GM18507 (cell line): ENCODE measurements at regions not wholly inside any gene's neighbourhood (a gene's known extent, or its start where the extent isn't known, plus 50 kb on each side); places are given as distances from the start of the nearest gene placed in this dataset.
"Not testable (repeated sequence)": the region's sequence is repeated elsewhere in the genome, so short reads cannot be mapped to it uniquely, and the experiment has no call there.

Experiments used
- DNase-seq: peaks from one replicate; pipeline ENCODE4 v3.0.0; 2011; ENCODE audit warnings: low read depth; ENCODE audit not compliant: insufficient read length; ENCODE audit errors: extremely low spot score
- FAIRE-seq: peaks from 2 replicates; lab custom pipeline; 2011; peaks lifted over from hg19 to GRCh38; lab: Jason Lieb, UNC

DNA sequence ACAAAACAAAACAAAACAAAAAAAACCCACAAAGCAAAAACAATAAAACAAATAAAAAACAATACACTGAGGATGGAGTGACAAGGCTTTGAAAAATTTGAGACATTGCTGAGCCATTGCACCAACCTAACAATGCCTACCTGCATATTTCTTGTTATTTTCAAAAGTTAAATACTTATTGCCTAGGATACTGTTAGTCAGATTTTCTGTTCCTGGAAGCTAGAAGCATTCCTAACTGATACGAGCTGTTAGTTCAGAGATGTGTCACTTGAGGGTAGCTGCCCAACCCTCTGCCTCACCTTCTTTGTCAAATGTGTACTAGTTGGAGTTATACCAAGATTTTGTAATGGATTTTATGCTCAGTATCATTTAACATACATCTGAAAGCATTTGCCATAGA, 187.2 kb downstream of the TXNL1 start:
- DNase-seq: no peak
- FAIRE-seq: no peak

GRCh38 chr18:56448751-56449150, 189.6 kb downstream of the TXNL1 start:
- FAIRE-seq (no peak), DNase-seq (no peak)

GRCh38 chr18:56445422-56445821, 193.0 kb downstream of the TXNL1 start:
- no peak for DNase-seq
- no peak for FAIRE-seq

DNA sequence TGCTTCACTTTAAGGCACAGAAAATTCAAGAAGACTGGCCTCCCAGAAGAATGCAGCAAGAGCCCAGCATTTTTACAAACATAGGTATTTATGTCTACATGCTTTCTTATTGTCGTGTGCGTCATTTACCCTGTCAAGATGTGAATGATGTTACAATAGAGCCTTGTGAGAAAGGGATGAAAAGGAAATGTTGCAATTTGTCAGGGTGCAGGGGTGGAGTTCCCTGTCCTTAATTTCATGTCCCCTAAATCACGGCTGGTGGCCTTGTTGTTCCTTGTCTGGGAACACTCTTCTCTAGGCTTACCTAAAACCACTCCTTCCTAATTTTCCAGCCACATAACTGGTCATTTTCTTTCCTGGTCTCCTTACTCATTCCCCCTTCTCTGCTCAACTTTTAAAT, 194.2 kb downstream of the TXNL1 start:
- FAIRE-seq: no peak
- no peak for DNase-seq

- FAIRE-seq (no peak), DNase-seq (no peak)
Measured at GRCh38 chr18:56443166-56443907, 195.1 kb downstream of the TXNL1 start.

GRCh38 chr18:56438480-56438879, 199.9 kb downstream of the TXNL1 start:
- not testable (repeated sequence) for DNase-seq, FAIRE-seq

GRCh38 chr18:56436651-56437050, 201.7 kb downstream of the TXNL1 start:
- FAIRE-seq (no peak), DNase-seq (no peak)

DNA sequence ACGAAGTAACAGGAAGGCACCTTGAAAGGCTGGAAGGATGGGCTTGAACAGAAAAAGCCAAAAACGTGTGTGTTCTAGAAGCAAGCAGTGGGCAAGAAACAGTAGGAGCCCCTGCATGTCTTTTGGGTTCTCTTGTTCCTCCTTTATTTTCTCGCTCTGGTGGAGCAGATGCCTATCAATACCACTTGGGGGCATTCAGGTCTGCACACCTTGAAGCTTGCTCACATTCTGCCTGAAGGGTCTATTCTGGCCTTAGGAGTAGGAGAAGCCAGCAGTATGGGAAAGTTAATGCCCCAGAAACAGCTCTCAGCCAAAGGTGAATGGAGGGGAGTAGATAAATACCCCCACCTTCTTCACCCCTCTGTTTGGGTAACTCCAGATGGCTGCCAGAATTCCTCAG, 204.5 kb downstream of the TXNL1 start:
- FAIRE-seq: no peak
- no peak for DNase-seq

- FAIRE-seq: no peak
- no peak for DNase-seq
Measured at GRCh38 chr18:56431551-56431950, 206.8 kb downstream of the TXNL1 start.

DNA sequence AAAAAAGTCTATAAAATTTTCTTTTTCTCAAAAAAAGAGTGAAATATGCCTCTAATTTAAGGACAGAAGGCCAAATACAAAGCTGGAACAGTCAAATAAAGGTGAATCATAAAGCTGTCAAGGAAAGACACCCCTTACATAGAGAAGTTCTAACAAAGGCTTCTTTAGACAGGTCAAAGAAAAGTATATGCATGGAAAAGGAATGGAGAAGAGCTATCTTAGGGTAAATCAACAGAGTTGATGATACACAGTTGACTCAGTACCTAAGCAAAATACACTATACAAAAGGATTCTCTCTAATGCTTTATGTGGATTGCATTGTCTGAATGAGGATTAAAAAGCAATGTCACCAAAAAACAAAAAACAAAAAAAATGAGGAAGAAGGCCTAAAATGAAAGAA, 214.8 kb downstream of the TXNL1 start:
- FAIRE-seq: no peak
- no peak for DNase-seq

- DNase-seq: no peak
- FAIRE-seq: no peak
Measured at GRCh38 chr18:56421647-56422046, 216.7 kb downstream of the TXNL1 start.

GRCh38 chr18:56420868-56421267, 217.5 kb downstream of the TXNL1 start:
- DNase-seq, FAIRE-seq: not testable (repeated sequence)

DNA sequence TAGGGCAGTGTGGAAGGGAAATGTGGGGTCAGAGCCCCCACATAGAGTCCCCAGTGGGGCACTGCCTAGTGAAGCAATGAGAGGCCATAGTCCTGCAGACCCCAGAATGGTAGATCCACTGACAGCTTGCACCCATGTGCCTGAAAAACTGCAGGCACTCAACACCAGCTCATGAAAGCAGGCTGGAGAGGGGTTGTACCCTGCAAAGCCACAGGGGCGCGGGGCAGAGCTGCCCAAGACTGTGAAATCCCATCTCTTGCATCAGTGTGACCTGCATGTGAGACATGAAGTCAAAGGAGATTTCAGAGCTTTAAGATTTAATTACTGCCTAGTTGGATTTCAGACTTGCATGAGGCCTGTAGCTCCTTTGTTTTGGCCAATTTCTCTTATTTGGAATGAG, 224.0 kb downstream of the TXNL1 start:
- FAIRE-seq (no peak), DNase-seq (no peak)

GRCh38 chr18:56413862-56414261, 224.5 kb downstream of the TXNL1 start:
- DNase-seq: no peak
- FAIRE-seq: no peak

DNA sequence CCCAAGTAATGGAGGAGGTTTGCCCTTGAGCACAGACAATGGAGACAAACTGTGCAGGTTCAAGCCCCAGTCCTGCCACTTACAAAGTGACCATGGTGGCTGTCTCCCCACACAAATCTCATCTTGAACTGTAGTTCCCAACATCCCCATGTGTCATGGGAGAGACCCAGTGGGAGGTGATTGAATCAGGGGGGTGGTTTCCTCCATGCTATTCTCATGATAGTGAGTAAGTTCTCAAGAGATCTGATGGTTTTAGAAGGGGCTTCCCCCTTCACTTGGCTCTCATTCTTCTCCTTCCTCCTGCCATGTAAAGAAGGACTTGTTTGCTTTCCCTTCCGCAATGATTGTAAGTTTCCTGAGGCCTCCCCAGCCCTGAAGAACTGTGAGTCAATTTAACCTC, 225.4 kb downstream of the TXNL1 start:
- FAIRE-seq (no peak), DNase-seq (no peak)

- FAIRE-seq: no peak
- DNase-seq: no peak
Measured at GRCh38 chr18:56409736-56410135, 228.7 kb downstream of the TXNL1 start.

- FAIRE-seq: no peak
- DNase-seq: no peak
Measured at GRCh38 chr18:56407646-56408180, 230.7 kb downstream of the TXNL1 start.

GRCh38 chr18:56402872-56403516, 235.4 kb downstream of the TXNL1 start:
- FAIRE-seq (no peak), DNase-seq (no peak)

DNA sequence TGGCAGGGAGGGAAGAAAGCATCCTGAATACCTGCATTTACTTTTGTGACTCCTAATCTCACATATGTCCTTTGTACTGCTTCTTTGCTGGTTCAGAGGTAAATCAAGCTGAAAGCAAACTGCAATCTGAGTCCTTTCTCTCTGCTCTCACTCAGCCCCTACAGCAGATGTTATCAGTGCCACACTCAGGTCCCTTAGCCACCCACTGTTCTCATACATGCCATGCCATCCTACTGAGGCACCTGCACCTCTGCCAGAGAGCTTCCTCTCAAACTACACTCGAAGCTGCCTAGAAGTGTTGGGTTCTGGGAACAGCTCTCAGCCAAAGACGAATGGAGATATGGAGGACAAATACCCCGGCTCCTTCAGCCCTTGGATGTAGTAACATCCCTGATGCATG, 244.5 kb downstream of the TXNL1 start:
- DNase-seq: no peak
- no peak for FAIRE-seq

GRCh38 chr18:56391931-56392590, 246.3 kb downstream of the TXNL1 start:
- DNase-seq (no peak), FAIRE-seq (no peak)

DNA sequence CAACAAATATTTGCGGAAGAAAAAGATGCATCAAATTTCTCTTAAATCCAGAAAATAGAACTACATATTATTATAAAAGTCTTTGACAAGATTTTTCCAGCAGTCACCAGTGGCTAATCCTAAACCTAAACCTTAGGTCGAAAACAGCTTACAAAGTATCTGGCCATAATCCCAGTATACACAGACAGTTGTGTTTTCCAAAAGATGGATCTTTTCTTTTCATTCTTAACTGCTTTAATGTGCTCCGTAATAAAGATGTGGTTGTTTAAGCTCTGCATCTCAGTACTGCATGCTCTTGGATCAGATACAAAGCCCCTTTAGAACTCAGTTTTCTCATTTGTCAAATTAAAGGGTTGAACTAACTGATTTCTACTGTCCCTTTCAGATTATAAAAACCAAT, 247.8 kb downstream of the TXNL1 start:
- DNase-seq (no peak), FAIRE-seq (no peak)
